B cell (primary cell): ENCODE measurements at regions not wholly inside any gene's neighbourhood (a gene's known extent, or its start where the extent isn't known, plus 50 kb on each side); places are given as distances from the start of the nearest gene placed in this dataset.

Experiments
- EZH2 ChIP-seq: IDR thresholded peaks from 2 replicates; pipeline ENCODE4 v1.6.1; 2012; ENCODE audit warnings: borderline replicate concordance, low read depth, mild to moderate bottlenecking, moderate library complexity, low read length; ENCODE audit not compliant: insufficient read depth, poor library complexity, severe bottlenecking
- TF ChIP-seq, protein P1 (sequence below): fragments of 200-600 bp; IDR thresholded peaks from one replicate; pipeline ENCODE4 v1.8.0; 2022; ENCODE audit warnings: antibody characterized with exemption, mild to moderate bottlenecking

- TF ChIP-seq, protein P1, sequence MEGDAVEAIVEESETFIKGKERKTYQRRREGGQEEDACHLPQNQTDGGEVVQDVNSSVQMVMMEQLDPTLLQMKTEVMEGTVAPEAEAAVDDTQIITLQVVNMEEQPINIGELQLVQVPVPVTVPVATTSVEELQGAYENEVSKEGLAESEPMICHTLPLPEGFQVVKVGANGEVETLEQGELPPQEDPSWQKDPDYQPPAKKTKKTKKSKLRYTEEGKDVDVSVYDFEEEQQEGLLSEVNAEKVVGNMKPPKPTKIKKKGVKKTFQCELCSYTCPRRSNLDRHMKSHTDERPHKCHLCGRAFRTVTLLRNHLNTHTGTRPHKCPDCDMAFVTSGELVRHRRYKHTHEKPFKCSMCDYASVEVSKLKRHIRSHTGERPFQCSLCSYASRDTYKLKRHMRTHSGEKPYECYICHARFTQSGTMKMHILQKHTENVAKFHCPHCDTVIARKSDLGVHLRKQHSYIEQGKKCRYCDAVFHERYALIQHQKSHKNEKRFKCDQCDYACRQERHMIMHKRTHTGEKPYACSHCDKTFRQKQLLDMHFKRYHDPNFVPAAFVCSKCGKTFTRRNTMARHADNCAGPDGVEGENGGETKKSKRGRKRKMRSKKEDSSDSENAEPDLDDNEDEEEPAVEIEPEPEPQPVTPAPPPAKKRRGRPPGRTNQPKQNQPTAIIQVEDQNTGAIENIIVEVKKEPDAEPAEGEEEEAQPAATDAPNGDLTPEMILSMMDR: no peak
- no peak for TF ChIP-seq EZH2
These were observed 147.9 kb upstream of the SOX11 start for GRCh38 chr2:5544205-5544786.
